CD14-positive monocyte (primary cell): ENCODE measurements at regions not wholly inside any gene's neighbourhood (a gene's known extent, or its start where the extent isn't known, plus 50 kb on each side); places are given as distances from the start of the nearest gene placed in this dataset.
A peak's percentile ranks its signal among the peaks of the same experiment; 100 is the strongest.

Experiments
- DNase-seq, 3 donors: peaks; one replicate each; pipeline ENCODE4 v3.0.0-alpha.2; 2011 to 2022
- H2AFZ ChIP-seq: 2 replicates; pipeline ENCODE4 v1.6.0; 2012; ENCODE audit warnings: mild to moderate bottlenecking, low read depth, low read length, inconsistent platforms; ENCODE audit not compliant: insufficient read depth, poor library complexity, severe bottlenecking
- H3K27ac ChIP-seq, 2 donors: 1 replicate in 1 of 2; 2 replicates in 1 of 2; pipeline ENCODE4 v1.5.1; 2012 to 2013; ENCODE audit warnings: low read length in 2 of 2, control low read depth in 1 of 2, inconsistent platforms in 1 of 2, low read depth in 1 of 2, mild to moderate bottlenecking in 1 of 2
- H3K27me3 ChIP-seq, 2 donors: one replicate each; pipeline versions ENCODE4 v1.6.0 to v1.6.1; 2011 to 2013; ENCODE audit warnings: low read length in 2 of 2; ENCODE audit not compliant: control insufficient read depth in 2 of 2, insufficient read depth in 2 of 2
- H3K36me3 ChIP-seq, 2 donors: replicated peaks in 1 of 2; 1 replicate in 1 of 2; 2 replicates in 1 of 2; pipeline versions ENCODE4 v1.5.1 to v1.6.1; 2012 to 2013; ENCODE audit warnings: low read length in 2 of 2, control low read depth in 1 of 2, inconsistent platforms in 1 of 2, mild to moderate bottlenecking in 1 of 2; ENCODE audit not compliant: insufficient read depth in 2 of 2, control insufficient read depth in 1 of 2
- H3K4me1 ChIP-seq, 2 donors: 1 replicate in 1 of 2; 2 replicates in 1 of 2; pipeline versions ENCODE4 v1.5.1 to v1.6.1; 2012 to 2013; ENCODE audit warnings: low read length in 2 of 2, control low read depth in 1 of 2, inconsistent platforms in 1 of 2, mild to moderate bottlenecking in 1 of 2, moderate library complexity in 1 of 2; ENCODE audit not compliant: insufficient read depth in 2 of 2, control insufficient read depth in 1 of 2
- H3K4me2 ChIP-seq: replicated peaks from 2 replicates; pipeline ENCODE3; 2012; ENCODE audit warnings: low read length, moderate library complexity, mild to moderate bottlenecking; ENCODE audit not compliant: poor library complexity, severe bottlenecking; ENCODE audit errors: extremely low read depth
- H3K4me3 ChIP-seq, 3 experiments: fragments of 200-600 bp in 1 of 3; sonication (generic) in 1 of 3; replicated peaks in 1 of 3; 1 replicate in 2 of 3; 2 replicates in 1 of 3; pipeline ENCODE4 v1.5.1; 2011 to 2013; ENCODE audit warnings: low read length in 3 of 3, mild to moderate bottlenecking in 3 of 3, control low read depth in 2 of 3, low read depth in 2 of 3, inconsistent platforms in 1 of 3, moderate library complexity in 1 of 3
- H3K79me2 ChIP-seq: 2 replicates; pipeline ENCODE4 v1.6.0; 2012; ENCODE audit warnings: mild to moderate bottlenecking, control low read depth, inconsistent platforms, low read length, moderate library complexity; ENCODE audit not compliant: insufficient read depth
- H3K9ac ChIP-seq: 2 replicates; pipeline ENCODE4 v1.6.0; 2017; ENCODE audit warnings: low read length, mild to moderate bottlenecking; ENCODE audit not compliant: insufficient read depth, poor library complexity, severe bottlenecking
- H3K9me3 ChIP-seq, 2 donors: replicated peaks in 1 of 2; 1 replicate in 1 of 2; 2 replicates in 1 of 2; pipeline versions ENCODE4 v1.5.1 to v1.6.1; 2012 to 2013; ENCODE audit warnings: low read length in 2 of 2, control low read depth in 1 of 2; ENCODE audit not compliant: control insufficient read depth in 1 of 2, insufficient read depth in 1 of 2
- H4K20me1 ChIP-seq: 2 replicates; pipeline ENCODE4 v1.6.0; 2012; ENCODE audit warnings: mild to moderate bottlenecking, low read length, control low read depth, moderate library complexity; ENCODE audit not compliant: insufficient read depth
- H3K27ac Mint-ChIP-seq, 7 donors: one replicate each; pipeline ENCODE4 v1.8.0; 2020; ENCODE audit warnings: mild to moderate bottlenecking in 7 of 7, mixed read lengths in 7 of 7, moderate library complexity in 6 of 7, inconsistent platforms in 2 of 7
- H3K27me3 Mint-ChIP-seq, 3 donors: one replicate each; pipeline ENCODE4 v1.8.0; 2021 to 2022; ENCODE audit warnings: low read depth in 3 of 3, mild to moderate bottlenecking in 3 of 3, mixed read lengths in 3 of 3, moderate library complexity in 3 of 3, inconsistent platforms in 1 of 3
- H3K36me3 Mint-ChIP-seq, 2 donors: one replicate each; pipeline ENCODE4 v1.8.0; 2020; ENCODE audit warnings: mixed read lengths in 2 of 2, inconsistent platforms in 1 of 2, mild to moderate bottlenecking in 1 of 2
- H3K4me1 Mint-ChIP-seq: one replicate; pipeline ENCODE4 v1.8.0; 2020; ENCODE audit warnings: mild to moderate bottlenecking, mixed read lengths
- H3K4me3 Mint-ChIP-seq, 2 donors: one replicate each; pipeline ENCODE4 v1.8.0; 2020; ENCODE audit warnings: mild to moderate bottlenecking in 2 of 2, mixed read lengths in 2 of 2, moderate library complexity in 1 of 2
- H3K9me3 Mint-ChIP-seq, 7 donors: one replicate each; pipeline ENCODE4 v1.8.0; 2020 to 2022; ENCODE audit warnings: mixed read lengths in 7 of 7, mild to moderate bottlenecking in 6 of 7, moderate library complexity in 6 of 7, inconsistent platforms in 2 of 7
- WGBS: methylation state at CpG from one replicate; pipeline ENCODE4 v1.1.5; 2013; ENCODE audit warnings: missing lambda C conversion rate; ENCODE audit not compliant: insufficient coverage; 5-methylcytosine and 5-hydroxymethylcytosine counted together
- intact Hi-C, 2 donors: fragments of 100-400 bp; cut with micrococcal nuclease; formaldehyde crosslinking; loops; one replicate each; pipeline versions ENCODE4 v1.15.0 to v1.15.1; 2023
- TF ChIP-seq, protein P1 (sequence below): fragments of 200-600 bp; IDR thresholded peaks from one replicate; pipeline ENCODE4 v1.8.0; 2022; ENCODE audit warnings: antibody characterized with exemption, mild to moderate bottlenecking

DNA sequence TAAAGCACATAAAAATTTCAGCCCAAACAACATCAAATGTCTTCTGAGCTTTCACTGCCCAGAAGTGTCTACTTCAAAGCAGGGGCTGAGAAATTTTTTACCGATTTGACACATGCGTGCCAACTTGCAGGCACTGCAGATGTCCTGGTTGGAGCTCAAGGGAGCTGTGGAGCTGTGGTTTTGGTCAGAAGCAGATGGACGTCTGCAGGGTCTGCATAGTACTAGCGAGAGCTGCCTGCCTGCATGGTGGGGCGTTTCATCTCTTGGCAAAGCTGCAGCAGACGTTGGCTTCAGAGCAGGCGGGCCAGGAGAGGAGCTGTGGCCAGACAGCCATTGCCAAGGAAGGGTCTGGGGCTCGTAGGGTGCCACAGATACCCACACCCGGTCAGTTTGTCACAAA is 296.7 kb downstream of the GLRX3 start:
- H3K36me3 ChIP-seq = no peaks in the 10 kb centered on the region

DNA sequence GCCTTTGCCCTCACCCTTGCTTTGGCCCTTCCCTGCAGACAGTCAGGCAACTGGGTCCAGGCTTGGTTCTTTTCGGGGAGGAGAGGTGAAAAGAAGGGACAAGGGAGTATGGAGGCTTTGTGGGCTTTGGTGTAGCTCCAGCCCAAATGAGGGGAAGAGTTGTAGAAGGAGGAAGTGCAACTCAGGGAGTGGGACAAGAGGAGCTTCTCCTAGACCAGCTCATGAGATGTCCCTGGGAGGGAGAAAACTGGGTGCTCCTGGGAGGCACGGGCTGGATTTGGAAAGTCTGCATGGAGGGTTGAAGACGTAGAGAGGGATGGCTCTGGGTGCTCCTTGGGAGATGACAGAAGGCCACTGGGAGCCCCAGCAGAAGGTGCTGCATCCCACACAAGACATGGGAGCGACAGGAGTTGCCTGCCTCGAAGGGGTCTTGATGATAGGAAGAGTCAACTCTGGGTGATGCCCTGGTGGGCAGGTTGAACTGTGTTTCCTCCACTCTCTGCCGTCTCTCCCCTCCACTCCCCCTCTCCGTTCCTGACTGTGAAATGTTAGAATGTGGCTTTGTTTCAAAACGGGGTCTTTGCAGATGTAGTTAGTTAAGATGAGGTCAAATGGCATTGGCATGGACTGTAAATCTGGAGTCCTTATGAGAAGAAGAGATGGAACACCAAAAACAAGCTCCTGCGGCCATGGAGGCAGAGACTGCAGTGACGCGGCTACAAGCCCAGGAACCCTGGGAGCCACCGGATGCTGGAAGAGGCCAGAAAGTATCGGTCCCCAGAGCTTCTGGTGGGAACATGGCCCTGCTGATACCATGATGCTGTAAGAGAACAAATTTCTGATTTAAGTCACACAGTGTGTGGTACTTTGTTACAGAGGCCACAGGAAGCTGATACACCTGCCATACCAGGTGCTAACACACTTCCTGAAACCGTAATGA is 298.5 kb downstream of the GLRX3 start:
- no peak overlapping the region for H3K4me2 ChIP-seq
- no peaks in the 10 kb centered on the region for H3K79me2 ChIP-seq
- Mint-ChIP-seq H3K36me3 (no peaks in the 10 kb centered on the region), H3K9me3 (peaks cover 5 to 25% (median 13%) of the 10 kb centered on the region in 7 donors), H3K27me3 (peaks cover 0 to 4% (median 0%) of the 10 kb centered on the region in 3 donors), H3K4me1 (no peaks in the 10 kb centered on the region), H3K4me3 (peak overlapping the region in 1 of 2 donors; percentile 28), H3K27ac (peak overlapping the region in 1 of 7 donors; percentile 20)
- H3K9me3 ChIP-seq = peaks cover 0 to 42% of the 10 kb centered on the region in 2 donors
- 98% methylated on average over 7 of the region's 14 CpGs for WGBS
- intact Hi-C loops = no loop called here
- no peaks in the 10 kb centered on the region for H3K36me3 ChIP-seq
- no peak overlapping the region for H2AFZ ChIP-seq
- no peak overlapping the region for H3K4me3 ChIP-seq
- no peaks in the 10 kb centered on the region for H4K20me1 ChIP-seq
- no peaks in the 10 kb centered on the region for H3K4me1 ChIP-seq
- no peak overlapping the region for H3K9ac ChIP-seq
- no peak for DNase-seq
- H3K27ac ChIP-seq = no peak overlapping the region
- no peaks in the 10 kb centered on the region for H3K27me3 ChIP-seq
- TF ChIP-seq, protein P1, sequence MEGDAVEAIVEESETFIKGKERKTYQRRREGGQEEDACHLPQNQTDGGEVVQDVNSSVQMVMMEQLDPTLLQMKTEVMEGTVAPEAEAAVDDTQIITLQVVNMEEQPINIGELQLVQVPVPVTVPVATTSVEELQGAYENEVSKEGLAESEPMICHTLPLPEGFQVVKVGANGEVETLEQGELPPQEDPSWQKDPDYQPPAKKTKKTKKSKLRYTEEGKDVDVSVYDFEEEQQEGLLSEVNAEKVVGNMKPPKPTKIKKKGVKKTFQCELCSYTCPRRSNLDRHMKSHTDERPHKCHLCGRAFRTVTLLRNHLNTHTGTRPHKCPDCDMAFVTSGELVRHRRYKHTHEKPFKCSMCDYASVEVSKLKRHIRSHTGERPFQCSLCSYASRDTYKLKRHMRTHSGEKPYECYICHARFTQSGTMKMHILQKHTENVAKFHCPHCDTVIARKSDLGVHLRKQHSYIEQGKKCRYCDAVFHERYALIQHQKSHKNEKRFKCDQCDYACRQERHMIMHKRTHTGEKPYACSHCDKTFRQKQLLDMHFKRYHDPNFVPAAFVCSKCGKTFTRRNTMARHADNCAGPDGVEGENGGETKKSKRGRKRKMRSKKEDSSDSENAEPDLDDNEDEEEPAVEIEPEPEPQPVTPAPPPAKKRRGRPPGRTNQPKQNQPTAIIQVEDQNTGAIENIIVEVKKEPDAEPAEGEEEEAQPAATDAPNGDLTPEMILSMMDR = no peak

More for the DNA sequence above, 296.7 kb downstream of the GLRX3 start:
- Mint-ChIP-seq H3K4me1 (no peaks in the 10 kb centered on the region), H3K36me3 (no peaks in the 10 kb centered on the region), H3K9me3 (peaks cover 5 to 26% (median 10%) of the 10 kb centered on the region in 7 donors), H3K27ac (no peak overlapping the region), H3K27me3 (peaks cover 0 to 4% (median 0%) of the 10 kb centered on the region in 3 donors), H3K4me3 (no peak overlapping the region)
- intact Hi-C loops = no loop called here
- Histone ChIP-seq H4K20me1 (no peaks in the 10 kb centered on the region), H3K79me2 (no peaks in the 10 kb centered on the region), H3K4me2 (no peak overlapping the region), H3K4me1 (no peaks in the 10 kb centered on the region), H3K9ac (no peak overlapping the region), H3K4me3 (no peak overlapping the region), H3K9me3 (peaks cover 0 to 35% of the 10 kb centered on the region in 2 donors), H3K27ac (no peak overlapping the region), H2AFZ (no peak overlapping the region), H3K27me3 (no peaks in the 10 kb centered on the region)
- TF ChIP-seq, protein P1 = no peak
- WGBS = 85% methylated on average over 9 of the region's 9 CpGs
- DNase-seq = no peak
